ENCODE measurements at regions not wholly inside any gene's neighbourhood (a gene's known extent, or its start where the extent isn't known, plus 50 kb on each side); places are given as distances from the start of the nearest gene placed in this dataset.

GRCh38 chr3:95629802-95630201 is 1184.6 kb upstream of the EPHA6 start:
- TF ChIP-seq GABPB1 (CRISPR knock-in tag; IDR thresholded peaks at IDR 0.05), result no peak
- no peak for TF ChIP-seq ZNF532 (CRISPR knock-in tag; IDR thresholded peaks at IDR 0.05; ENCODE audit: borderline replicate concordance)

Measured in WTC11 (cell line).